Stimulated activated CD4-positive, alpha-beta T cell treated with anti-CD3 and anti-CD28 coated beads, Interleukin-15, amount 100 ng/mL, for 24 hours (primary cell): ENCODE measurements at regions not wholly inside any gene's neighbourhood (a gene's known extent, or its start where the extent isn't known, plus 50 kb on each side); places are given as distances from the start of the nearest gene placed in this dataset.

ENCODE experiments used
- DNase-seq: peaks from one replicate; pipeline ENCODE4 v3.0.0-alpha.2; 2020

DNA sequence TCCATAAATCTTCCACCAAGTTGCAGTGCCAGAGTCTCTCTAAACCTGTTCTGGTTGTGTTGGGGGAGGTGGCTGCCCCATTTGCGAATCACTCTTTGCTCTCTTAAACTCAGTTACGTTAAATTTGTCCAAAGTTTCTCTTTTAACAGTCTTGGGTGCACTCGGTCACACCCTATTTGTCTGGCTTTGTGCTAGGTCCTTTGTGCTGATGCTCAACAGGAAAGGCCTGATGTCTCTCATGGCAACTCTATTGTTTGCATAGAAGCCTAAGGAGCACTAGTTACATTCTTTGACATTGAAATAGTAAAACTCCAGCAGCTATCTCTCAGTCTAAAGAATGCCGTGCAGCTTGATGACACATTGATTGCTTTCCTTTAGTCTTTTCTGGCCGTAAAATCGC lies 105.1 kb downstream of the TRMT11 start:
- DNase-seq: no peak

GRCh38 chr6:126093108-126093507 lies 106.8 kb downstream of the TRMT11 start:
- no peak for DNase-seq

- no peak for DNase-seq
Observed at GRCh38 chr6:126094411-126094810, 108.1 kb downstream of the TRMT11 start.

DNA sequence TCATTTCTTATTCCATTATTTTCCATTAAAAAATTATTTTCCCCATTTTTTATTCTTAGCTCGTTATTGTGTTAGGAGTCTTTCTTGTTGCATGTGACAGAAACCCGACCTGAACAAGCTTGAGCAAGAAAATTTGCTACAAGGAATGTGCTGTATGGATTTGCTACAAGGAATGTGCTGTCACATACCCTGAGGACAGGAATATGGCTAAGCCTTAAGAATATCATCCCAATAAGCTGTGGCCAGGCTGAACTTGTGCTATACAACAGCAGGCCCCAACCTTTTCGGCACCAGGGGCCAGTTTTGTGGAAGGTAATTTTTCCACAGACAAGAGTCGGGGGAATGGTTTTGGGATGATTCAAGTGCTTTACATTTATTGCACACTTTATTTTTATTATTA lies 114.0 kb downstream of the TRMT11 start:
- no peak for DNase-seq

DNA sequence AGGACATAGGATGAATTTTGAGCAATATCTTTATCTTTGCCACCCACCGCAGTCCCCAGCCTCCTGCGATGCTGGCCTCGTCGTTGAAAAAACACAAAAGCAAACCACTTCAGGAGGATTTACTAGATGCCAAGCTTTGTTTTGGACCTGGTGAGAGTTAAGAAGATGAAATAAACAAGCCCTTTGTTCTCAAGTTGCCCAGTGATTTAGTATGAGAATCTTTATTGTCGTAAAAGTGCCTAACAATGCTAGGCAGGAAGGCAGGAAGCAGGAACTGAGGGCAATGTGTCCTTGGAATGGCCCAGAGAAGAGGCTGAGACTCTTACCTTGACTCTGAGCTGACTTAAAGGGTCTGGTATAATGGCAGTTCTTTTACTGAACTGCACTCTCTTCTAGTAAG lies 116.0 kb downstream of the TRMT11 start:
- no peak for DNase-seq

GRCh38 chr6:126103993-126104392 lies 117.7 kb downstream of the TRMT11 start:
- no peak for DNase-seq

DNA sequence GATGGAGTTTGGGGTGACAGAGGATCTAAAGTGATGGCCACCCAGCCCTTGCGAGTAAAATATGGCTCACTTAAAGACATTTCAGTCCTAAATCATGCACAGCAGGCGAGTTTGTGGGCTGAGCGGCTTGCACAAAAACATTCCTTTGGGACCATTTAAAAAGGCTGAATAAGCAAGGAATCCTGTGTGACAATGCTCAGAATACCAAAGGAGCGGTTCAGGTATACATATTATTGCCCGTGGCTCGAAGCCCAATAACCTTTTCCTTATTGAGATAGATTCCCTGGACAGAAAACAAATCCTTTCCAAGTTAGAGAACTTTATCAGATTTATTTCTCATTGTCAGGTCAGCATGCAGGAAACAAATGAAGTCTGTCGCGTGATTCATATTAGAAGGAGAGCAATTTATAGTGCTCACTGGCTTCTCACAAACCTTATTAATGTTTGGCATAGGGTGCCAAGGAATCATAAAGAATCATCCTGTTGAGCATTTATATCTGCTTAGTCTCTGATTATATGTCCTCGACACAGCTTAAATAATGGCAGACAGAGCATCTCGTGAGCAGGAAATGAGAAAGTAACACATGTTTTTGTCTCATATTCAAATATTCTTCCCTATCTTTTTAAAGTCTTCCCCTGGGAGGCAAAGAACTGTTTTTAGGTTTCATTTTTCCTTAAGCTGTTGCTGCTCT lies 121.3 kb downstream of the TRMT11 start:
- DNase-seq: no peak

GRCh38 chr6:126110512-126111270 lies 124.4 kb downstream of the TRMT11 start:
- no peak for DNase-seq

GRCh38 chr6:126111327-126111726 lies 125.0 kb downstream of the TRMT11 start:
- DNase-seq: no peak

DNA sequence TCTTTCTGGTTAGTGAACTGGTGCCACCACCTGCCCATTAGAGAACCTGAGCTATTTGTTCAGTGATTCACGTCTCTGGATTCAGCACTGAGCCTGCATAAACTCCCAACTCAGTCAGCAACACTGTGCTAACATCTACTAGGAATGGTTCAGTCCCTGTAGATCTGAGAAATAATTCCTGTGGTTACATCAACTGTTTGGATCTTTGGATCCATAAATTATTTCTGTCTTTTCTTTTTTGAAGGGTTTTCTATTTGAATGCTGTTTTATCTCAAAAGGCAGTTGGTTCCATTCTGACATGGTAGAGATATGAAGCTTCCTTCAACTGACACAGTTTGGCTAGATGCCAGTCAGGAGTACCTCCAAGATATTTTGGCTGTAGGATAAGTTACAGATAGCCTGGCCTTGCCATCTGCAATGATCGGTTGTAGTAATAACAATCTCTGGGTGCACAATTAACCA lies 125.9 kb downstream of the TRMT11 start:
- no peak for DNase-seq

- DNase-seq: no peak
Observed at GRCh38 chr6:126113261-126113660, 126.9 kb downstream of the TRMT11 start.

DNA sequence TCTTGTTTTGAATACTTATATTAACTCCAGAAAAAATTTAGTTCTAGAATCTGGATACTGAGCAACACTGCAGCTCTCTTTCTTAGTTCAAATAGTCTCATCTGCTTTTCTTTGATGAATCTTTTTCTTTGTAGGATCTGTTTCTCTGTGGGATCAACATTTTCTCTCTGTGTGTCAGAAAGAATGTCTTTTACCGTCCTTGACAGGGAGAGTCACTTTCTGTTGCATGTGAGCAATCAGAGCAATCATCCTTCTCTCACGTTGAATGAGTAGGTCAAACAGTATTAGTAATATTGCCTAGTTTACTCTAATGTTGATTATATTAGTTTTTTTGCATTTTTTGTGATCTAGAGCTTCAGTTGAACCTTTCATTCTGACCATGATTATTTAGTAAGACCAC lies 130.9 kb downstream of the TRMT11 start:
- DNase-seq: no peak

DNA sequence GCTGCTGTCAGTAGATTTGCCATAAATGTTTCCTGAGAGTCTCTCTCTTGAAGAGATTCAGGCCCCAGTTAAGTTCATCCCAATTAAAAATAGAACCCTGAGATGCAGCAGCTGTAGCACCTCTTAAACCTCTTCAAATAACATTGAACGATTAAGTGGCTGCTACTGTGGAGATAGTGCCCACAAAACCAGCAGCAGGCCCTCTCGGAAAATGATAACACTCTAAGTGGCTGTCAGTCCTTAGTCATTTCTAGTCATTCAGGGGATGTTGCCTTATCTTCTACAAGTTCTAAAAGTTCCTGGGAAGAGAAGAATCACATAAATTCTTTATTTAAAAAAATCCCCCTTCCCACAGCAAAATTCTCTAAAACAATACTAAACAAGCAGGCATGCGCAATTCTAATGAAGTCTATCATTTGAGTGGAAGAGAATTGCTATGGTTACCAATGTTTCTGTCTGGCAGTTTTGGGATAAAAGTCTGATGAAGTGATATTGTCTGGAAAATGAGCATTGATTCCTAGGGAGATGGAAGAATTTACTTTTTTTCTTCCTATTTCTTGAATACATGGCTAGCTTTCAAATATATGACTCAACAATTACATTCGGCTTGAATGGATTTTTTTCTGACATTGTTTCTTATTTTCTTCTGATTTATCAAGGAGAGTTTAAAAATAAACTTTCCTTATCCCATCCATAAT lies 131.9 kb downstream of the TRMT11 start:
- no peak for DNase-seq

GRCh38 chr6:126118936-126119335 lies 132.6 kb downstream of the TRMT11 start:
- no peak for DNase-seq

- DNase-seq: no peak
Observed at GRCh38 chr6:126123226-126123625, 136.9 kb downstream of the TRMT11 start.

- DNase-seq: no peak
Observed at GRCh38 chr6:126127659-126128058, 141.3 kb downstream of the TRMT11 start.

GRCh38 chr6:126131246-126131645 lies 144.9 kb downstream of the TRMT11 start:
- DNase-seq: no peak

GRCh38 chr6:126133984-126134383 lies 147.6 kb downstream of the TRMT11 start:
- DNase-seq: no peak

GRCh38 chr6:126134491-126134890 lies 148.2 kb downstream of the TRMT11 start:
- no peak for DNase-seq

- DNase-seq: no peak
Observed at GRCh38 chr6:126140015-126140414, 153.7 kb downstream of the TRMT11 start.

GRCh38 chr6:126143761-126144251 lies 157.5 kb downstream of the TRMT11 start:
- DNase-seq: no peak

DNA sequence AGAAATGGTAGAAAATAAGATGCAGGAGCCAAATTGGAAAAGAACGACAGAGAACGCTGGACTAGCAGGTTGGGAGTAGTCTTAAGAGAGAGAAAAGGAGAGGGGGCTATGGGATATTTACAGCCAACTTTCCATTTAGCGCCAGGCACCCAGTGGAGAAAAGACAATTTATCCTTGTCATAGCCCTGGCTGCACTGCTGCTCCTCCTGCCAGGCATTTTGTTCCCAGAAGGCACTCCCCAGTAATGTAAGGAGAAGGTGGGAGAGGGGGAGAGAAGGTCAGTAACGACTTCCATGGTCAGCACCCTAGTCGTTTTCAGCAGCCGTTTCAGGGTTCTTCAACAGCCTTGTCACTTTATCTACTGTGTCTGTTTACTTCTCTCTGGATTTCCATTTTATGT lies 159.0 kb downstream of the TRMT11 start:
- no peak for DNase-seq

- no peak for DNase-seq
Observed at GRCh38 chr6:126147291-126147815, 161.0 kb downstream of the TRMT11 start.
